ENCODE measurements at regions not wholly inside any gene's neighbourhood (a gene's known extent, or its start where the extent isn't known, plus 50 kb on each side); places are given as distances from the start of the nearest gene placed in this dataset.

DNA sequence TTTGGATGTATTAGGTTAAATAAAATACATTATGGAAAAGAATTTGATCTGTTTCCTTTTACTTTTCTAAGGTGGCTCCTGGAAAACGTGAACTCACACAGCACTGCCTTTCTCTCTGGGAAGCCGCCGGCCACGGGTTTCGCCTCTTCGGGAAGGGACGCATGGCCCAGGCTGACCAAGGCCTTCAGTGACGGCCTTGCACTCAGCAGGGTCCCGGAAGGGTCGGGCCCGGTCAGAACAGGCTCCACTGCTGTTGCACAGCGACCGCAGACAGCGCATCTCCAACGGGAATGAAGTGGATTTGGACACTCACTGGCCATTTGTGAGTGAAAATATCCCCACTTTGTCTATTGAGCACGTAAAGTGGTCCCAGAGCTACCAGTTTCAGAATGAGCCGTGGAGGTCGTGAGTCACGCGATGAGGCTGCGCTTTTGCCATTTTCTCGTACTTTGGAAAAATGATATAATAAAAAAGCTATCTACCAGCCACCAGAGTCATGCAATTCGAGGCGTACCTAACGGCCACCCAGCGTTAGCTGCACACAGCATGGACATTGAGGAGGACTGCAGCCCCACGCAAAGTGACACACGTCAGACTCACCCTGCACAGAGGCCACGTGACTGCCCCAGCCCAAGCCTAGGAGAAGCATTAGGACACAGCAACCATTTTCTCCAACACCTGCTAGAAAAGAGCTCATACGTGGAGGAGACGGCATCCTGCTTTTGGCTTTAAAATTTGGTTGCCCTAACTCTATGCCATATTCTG lies 244.3 kb downstream of the TTLL2 start:
- intact Hi-C loops (cut with DNase I), result no loop called here
- H3K4me1 ChIP-seq, result peaks cover 14 to 41% (median 27%) of the 10 kb centered on the region in 9 donors
- H3K9me3 ChIP-seq, result no peaks in the 10 kb centered on the region
- WGBS, 2 donors, result 91 to 92% methylated on average over 31 of the region's 31 CpGs
- TF ChIP-seq CTCF (IDR thresholded peaks at IDR 0.05), result no peak
- no peaks in the 10 kb centered on the region for H3K27me3 ChIP-seq
- DNase-seq (no peak), ATAC-seq (no peak)
- no peak overlapping the region for H3K27ac ChIP-seq
- H3K4me3 ChIP-seq, result no peak overlapping the region
- no peaks in the 10 kb centered on the region for H3K36me3 ChIP-seq

DNA sequence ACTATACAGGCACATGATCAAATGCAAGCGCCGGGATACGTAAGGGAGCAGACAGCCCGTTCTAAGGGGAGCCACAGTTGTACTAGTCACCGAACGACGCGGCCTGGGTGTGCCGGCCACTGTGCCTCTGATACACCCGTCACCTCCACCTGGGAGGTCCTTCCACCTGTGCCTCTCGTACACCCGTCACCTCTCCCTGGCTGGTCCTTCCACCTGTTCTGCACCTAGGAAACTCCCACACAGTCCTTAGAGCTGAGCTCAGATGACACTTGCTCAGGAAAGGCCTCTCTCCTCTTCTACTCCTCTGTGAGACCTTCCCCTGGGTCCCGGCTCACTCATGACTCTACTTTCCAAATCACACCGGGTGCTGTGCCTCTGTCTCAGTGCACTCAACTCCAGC lies 245.0 kb downstream of the TTLL2 start:
- Histone ChIP-seq H3K36me3 (no peaks in the 10 kb centered on the region), H3K9me3 (no peaks in the 10 kb centered on the region), H3K4me1 (peaks cover 14 to 41% (median 27%) of the 10 kb centered on the region in 9 donors), H3K27ac (no peak overlapping the region), H3K27me3 (no peaks in the 10 kb centered on the region), H3K4me3 (no peak overlapping the region)
- ATAC-seq (no peak), DNase-seq (no peak)
- intact Hi-C loops (cut with DNase I), result no loop called here
- WGBS, 2 donors, result 95 to 97% methylated on average over 14 of the region's 14 CpGs
- TF ChIP-seq CTCF (IDR thresholded peaks at IDR 0.05), result no peak

- Histone ChIP-seq H3K27ac (no peak overlapping the region), H3K27me3 (no peaks in the 10 kb centered on the region), H3K9me3 (no peaks in the 10 kb centered on the region), H3K4me3 (no peak overlapping the region), H3K4me1 (peaks cover 11 to 35% (median 22%) of the 10 kb centered on the region in 9 donors), H3K36me3 (no peaks in the 10 kb centered on the region)
- 96 to 98% methylated on average over 25 of the region's 25 CpGs for WGBS, 2 donors
- no peak for TF ChIP-seq CTCF (IDR thresholded peaks at IDR 0.05)
- ATAC-seq (no peak), DNase-seq (no peak)
- intact Hi-C loops (cut with DNase I), result no loop called here
These were observed 245.8 kb downstream of the TTLL2 start for GRCh38 chr6:167570460-167571400.

DNA sequence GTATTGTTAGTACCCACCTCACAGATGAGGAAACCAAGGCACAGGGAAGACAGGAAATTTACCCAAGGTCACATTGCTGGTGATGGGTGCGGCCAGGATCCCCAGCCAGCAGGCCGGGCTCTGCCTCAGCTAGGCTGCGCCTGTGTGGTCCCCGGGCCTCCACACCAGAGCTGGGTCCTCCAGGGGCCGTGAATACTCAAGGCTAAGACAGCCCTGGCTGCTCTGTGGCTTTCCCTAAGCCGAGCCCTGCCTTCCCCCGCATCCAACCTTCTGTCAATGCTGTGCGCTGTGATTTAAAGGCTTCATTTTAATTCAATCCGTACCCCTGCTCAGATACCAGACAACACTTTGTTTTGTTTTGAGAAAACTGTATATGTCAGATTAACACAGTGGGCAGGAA lies 246.7 kb downstream of the TTLL2 start:
- no peaks in the 10 kb centered on the region for H3K36me3 ChIP-seq
- no peaks in the 10 kb centered on the region for H3K9me3 ChIP-seq
- H3K27me3 ChIP-seq, result no peaks in the 10 kb centered on the region
- H3K4me3 ChIP-seq, result no peak overlapping the region
- intact Hi-C loops (cut with DNase I), result no loop called here
- H3K4me1 ChIP-seq, result peaks cover 5 to 27% (median 13%) of the 10 kb centered on the region in 9 donors
- DNase-seq (no peak), ATAC-seq (no peak)
- no peak overlapping the region for H3K27ac ChIP-seq
- no peak for TF ChIP-seq CTCF (IDR thresholded peaks at IDR 0.05)
- 86 to 95% methylated on average over 9 of the region's 9 CpGs for WGBS, 2 donors
